CD4-positive, alpha-beta T cell treated with Interleukin-6 at 100 ng/mL for 8 hours (primary cell): ENCODE measurements at regions not wholly inside any gene's neighbourhood (a gene's known extent, or its start where the extent isn't known, plus 50 kb on each side); places are given as distances from the start of the nearest gene placed in this dataset.

Source experiments
- DNase-seq: peaks from one replicate; pipeline ENCODE4 v3.0.0-alpha.2; 2020; ENCODE audit warnings: mixed read lengths, low spot score

- no peak for DNase-seq
Measured at GRCh38 chr16:49023050-49023449, 258.6 kb downstream of the CBLN1 start.

- no peak for DNase-seq
Measured at GRCh38 chr16:49022351-49022963, 259.2 kb downstream of the CBLN1 start.

GRCh38 chr16:49021136-49021535 is 260.5 kb downstream of the CBLN1 start:
- no peak for DNase-seq

- no peak for DNase-seq
Measured at GRCh38 chr16:49020436-49020835, 261.2 kb downstream of the CBLN1 start.

- DNase-seq, result no peak
Measured at GRCh38 chr16:49019831-49020230, 261.8 kb downstream of the CBLN1 start.

GRCh38 chr16:49019081-49019633 is 262.5 kb downstream of the CBLN1 start:
- DNase-seq, result no peak

GRCh38 chr16:49018259-49018931 is 263.2 kb downstream of the CBLN1 start:
- DNase-seq, result no peak

- DNase-seq, result no peak
Measured at GRCh38 chr16:49017501-49017900, 264.1 kb downstream of the CBLN1 start.

- DNase-seq, result no peak
Measured at GRCh38 chr16:49016461-49016860, 265.2 kb downstream of the CBLN1 start.

- no peak for DNase-seq
Measured at GRCh38 chr16:49015225-49015592, 266.4 kb downstream of the CBLN1 start.

GRCh38 chr16:49014277-49015224 is 267.1 kb downstream of the CBLN1 start:
- DNase-seq, result no peak

GRCh38 chr16:49013727-49014080 is 267.9 kb downstream of the CBLN1 start:
- no peak for DNase-seq

GRCh38 chr16:49012961-49013726 is 268.5 kb downstream of the CBLN1 start:
- no peak for DNase-seq

- no peak for DNase-seq
Measured at GRCh38 chr16:49011901-49012300, 269.7 kb downstream of the CBLN1 start.

GRCh38 chr16:49010879-49011278 is 270.8 kb downstream of the CBLN1 start:
- no peak for DNase-seq

GRCh38 chr16:49010396-49010795 is 271.2 kb downstream of the CBLN1 start:
- no peak for DNase-seq

- DNase-seq, result no peak
Measured at GRCh38 chr16:49009204-49009603, 272.4 kb downstream of the CBLN1 start.

- DNase-seq, result no peak
Measured at GRCh38 chr16:49003992-49004391, 277.6 kb downstream of the CBLN1 start.

- DNase-seq, result no peak
Measured at GRCh38 chr16:49003022-49003421, 278.6 kb downstream of the CBLN1 start.

GRCh38 chr16:49000594-49000993 is 281.0 kb downstream of the CBLN1 start:
- no peak for DNase-seq

GRCh38 chr16:48999508-48999907 is 282.1 kb downstream of the CBLN1 start:
- no peak for DNase-seq

- DNase-seq, result no peak
Measured at GRCh38 chr16:48999044-48999443, 282.6 kb downstream of the CBLN1 start.
